H9 (cell line): ENCODE measurements at regions not wholly inside any gene's neighbourhood (a gene's known extent, or its start where the extent isn't known, plus 50 kb on each side); places are given as distances from the start of the nearest gene placed in this dataset.

Source experiments
- DNase-seq: peaks from one replicate; pipeline ENCODE4 v3.0.0-alpha.2; 2017
- H2AFZ ChIP-seq: one replicate; pipeline ENCODE4 v1.6.1; 2013; ENCODE audit warnings: mild to moderate bottlenecking, low read length, control low read depth, moderate library complexity
- H2AK5ac ChIP-seq: 2 replicates; pipeline ENCODE4 v1.6.1; 2013; ENCODE audit warnings: low read length, control low read depth, mixed read lengths; ENCODE audit not compliant: insufficient read length
- H2BK120ac ChIP-seq: one replicate; pipeline ENCODE4 v1.6.1; 2013; ENCODE audit warnings: low read depth, mild to moderate bottlenecking, low read length, control low read depth, inconsistent platforms; ENCODE audit not compliant: poor library complexity, severe bottlenecking
- H2BK12ac ChIP-seq: 2 replicates; pipeline ENCODE4 v1.6.1; 2013; ENCODE audit warnings: low read length, control low read depth, mixed read lengths, low read depth; ENCODE audit not compliant: insufficient read length
- H2BK15ac ChIP-seq: 2 replicates; pipeline ENCODE4 v1.6.1; 2013; ENCODE audit warnings: low read depth, low read length, control low read depth
- H2BK20ac ChIP-seq: one replicate; pipeline ENCODE4 v1.6.1; 2013; ENCODE audit warnings: low read depth, mild to moderate bottlenecking, low read length, control low read depth, inconsistent platforms; ENCODE audit not compliant: poor library complexity, severe bottlenecking
- H2BK5ac ChIP-seq: 2 replicates; pipeline ENCODE4 v1.6.1; 2013; ENCODE audit warnings: low read length, control low read depth, mixed read lengths; ENCODE audit not compliant: insufficient read length
- H3K14ac ChIP-seq: 2 replicates; pipeline ENCODE4 v1.6.1; 2013; ENCODE audit warnings: low read length, control low read depth; ENCODE audit not compliant: insufficient read depth
- H3K18ac ChIP-seq: 2 replicates; pipeline ENCODE4 v1.6.1; 2013; ENCODE audit warnings: low read depth, mild to moderate bottlenecking, mixed read lengths, low read length, control low read depth; ENCODE audit not compliant: insufficient read length
- H3K23ac ChIP-seq: 2 replicates; pipeline ENCODE4 v1.6.1; 2013; ENCODE audit warnings: low read length, control low read depth, mixed read lengths, low read depth; ENCODE audit not compliant: insufficient read length
- H3K23me2 ChIP-seq: 2 replicates; pipeline ENCODE4 v1.6.1; 2013; ENCODE audit warnings: low read depth, mild to moderate bottlenecking, mixed read lengths, low read length, control low read depth; ENCODE audit not compliant: insufficient read length, poor library complexity, severe bottlenecking
- H3K27ac ChIP-seq: 2 replicates; pipeline ENCODE4 v1.5.1; 2013; ENCODE audit warnings: low read length, control low read depth, mixed read lengths, low read depth; ENCODE audit not compliant: insufficient read length
- H3K27me3 ChIP-seq: 2 replicates; pipeline ENCODE4 v1.6.1; 2013; ENCODE audit warnings: low read length, control low read depth, inconsistent platforms; ENCODE audit not compliant: insufficient read depth
- H3K4ac ChIP-seq: 2 replicates; pipeline ENCODE4 v1.6.1; 2013; ENCODE audit warnings: low read depth, mild to moderate bottlenecking, control low read depth, inconsistent platforms, low read length, moderate library complexity
- H3K4me1 ChIP-seq: 2 replicates; pipeline ENCODE4 v1.6.1; 2013; ENCODE audit warnings: low read length, control low read depth, inconsistent platforms; ENCODE audit not compliant: insufficient read depth
- H3K4me2 ChIP-seq: 2 replicates; pipeline ENCODE4 v1.6.1; 2013; ENCODE audit warnings: low read length, control low read depth, mixed read lengths; ENCODE audit not compliant: insufficient read length, insufficient read depth
- H3K56ac ChIP-seq: 2 replicates; pipeline ENCODE4 v1.6.1; 2013; ENCODE audit warnings: low read depth, mild to moderate bottlenecking, mixed read lengths, low read length, control low read depth; ENCODE audit not compliant: insufficient read length
- H3K79me1 ChIP-seq: 2 replicates; pipeline ENCODE4 v1.6.1; 2013; ENCODE audit warnings: low read depth, mild to moderate bottlenecking, moderate library complexity, low read length, control low read depth, inconsistent platforms; ENCODE audit not compliant: insufficient read depth, poor library complexity, severe bottlenecking
- H3K79me2 ChIP-seq: 2 replicates; pipeline ENCODE4 v1.6.1; 2013; ENCODE audit warnings: low read length, control low read depth, inconsistent platforms; ENCODE audit not compliant: insufficient read depth
- H3K9ac ChIP-seq: 2 replicates; pipeline ENCODE4 v1.6.1; 2013; ENCODE audit warnings: low read length, control low read depth, mixed read lengths; ENCODE audit not compliant: insufficient read length; ENCODE audit errors: extremely low read depth
- H3K9me3 ChIP-seq: one replicate; pipeline ENCODE4 v1.6.1; 2013; ENCODE audit warnings: low read depth, low read length, inconsistent platforms; ENCODE audit not compliant: control insufficient read depth
- H3T11ph ChIP-seq: one replicate; pipeline ENCODE4 v1.6.1; 2013; ENCODE audit warnings: mild to moderate bottlenecking, low read length, control low read depth, inconsistent platforms
- H4K20me1 ChIP-seq: one replicate; pipeline ENCODE4 v1.6.1; 2013; ENCODE audit not compliant: control insufficient read depth, insufficient read length, insufficient read depth
- H4K5ac ChIP-seq: 2 replicates; pipeline ENCODE4 v1.6.1; 2013; ENCODE audit warnings: low read depth, mild to moderate bottlenecking, mixed read lengths, low read length, control low read depth; ENCODE audit not compliant: insufficient read length
- H4K8ac ChIP-seq: replicated peaks from 2 replicates; pipeline ENCODE4 v1.6.1; 2013; ENCODE audit warnings: low read length, control low read depth, mixed read lengths, low read depth; ENCODE audit not compliant: insufficient read length
- H4K91ac ChIP-seq: 2 replicates; pipeline ENCODE4 v1.6.1; 2013; ENCODE audit warnings: low read depth, mild to moderate bottlenecking, moderate library complexity, mixed read lengths, low read length, control low read depth; ENCODE audit not compliant: insufficient read length
- H3K27ac Mint-ChIP-seq, 3 experiments: 2 replicates in 2 of 3; 3 replicates in 1 of 3; pipeline ENCODE4 v1.8.0; 2020 to 2021; ENCODE audit warnings: mixed read lengths in 3 of 3, mild to moderate bottlenecking in 1 of 3, moderate library complexity in 1 of 3
- H3K27me3 Mint-ChIP-seq: 2 replicates; pipeline ENCODE4 v1.8.0; 2021; ENCODE audit warnings: low read depth, mild to moderate bottlenecking, moderate library complexity, mixed read lengths
- H3K36me3 Mint-ChIP-seq, 3 experiments: 2 replicates in 2 of 3; 3 replicates in 1 of 3; pipeline ENCODE4 v1.8.0; 2020 to 2021; ENCODE audit warnings: low read depth in 3 of 3, mixed read lengths in 3 of 3; ENCODE audit not compliant: insufficient read depth in 1 of 3
- H3K4me1 Mint-ChIP-seq, 2 experiments: 2 replicates each; pipeline ENCODE4 v1.8.0; 2020; ENCODE audit warnings: mixed read lengths in 2 of 2
- H3K4me3 Mint-ChIP-seq, 2 experiments: 2 replicates in 1 of 2; 3 replicates in 1 of 2; pipeline ENCODE4 v1.8.0; 2020 to 2021; ENCODE audit warnings: mild to moderate bottlenecking in 2 of 2, mixed read lengths in 2 of 2, moderate library complexity in 1 of 2
- H3K9me3 Mint-ChIP-seq, 2 experiments: 2 replicates in 1 of 2; 3 replicates in 1 of 2; pipeline ENCODE4 v1.8.0; 2020; ENCODE audit warnings: mild to moderate bottlenecking in 2 of 2, mixed read lengths in 2 of 2, moderate library complexity in 1 of 2
- CTCF ChIP-seq: fragments of 200-600 bp; sonication (generic); conservative IDR thresholded peaks from 3 replicates; pipeline ENCODE4 v1.8.0; 2021; ENCODE audit warnings: antibody characterized with exemption, mild to moderate bottlenecking
- WGBS: extraction: QIAGEN DNeasy Blood & Tissue Kit; methylation state at CpG from one replicate; pipeline ENCODE4 v1.1.7; 2013; ENCODE audit warnings: missing lambda C conversion rate, low lambda C conversion rate, mixed read lengths; ENCODE audit not compliant: insufficient read length; ENCODE audit errors: extremely low coverage; 5-methylcytosine and 5-hydroxymethylcytosine counted together

GRCh38 chr1:181160322-181160721, 71.8 kb downstream of the IER5 start:
- Mint-ChIP-seq H3K9me3 (peaks cover 14 to 21% of the 10 kb centered on the region in 2 experiments), H3K4me1 (peaks cover 3 to 10% of the 10 kb centered on the region in 2 experiments; a peak in 2 of 4 replicates), H3K36me3 (peaks cover 0 to 10% (median 3%) of the 10 kb centered on the region in 3 experiments; a peak in 1 of 7 replicates), H3K4me3 (no peak overlapping the region), H3K27me3 (peaks cover 10% of the 10 kb centered on the region), H3K27ac (no peak overlapping the region)
- Histone ChIP-seq H3K9me3 (no peaks in the 10 kb centered on the region), H3K4me1 (no peaks in the 10 kb centered on the region), H3K23me2 (no peaks in the 10 kb centered on the region), H2BK5ac (no peak overlapping the region), H4K20me1 (no peaks in the 10 kb centered on the region), H3K79me2 (no peaks in the 10 kb centered on the region), H2AFZ (no peak overlapping the region), H3K9ac (no peak overlapping the region), H3K18ac (no peak overlapping the region), H3K14ac (no peak overlapping the region), H3K23ac (no peak overlapping the region), H4K8ac (no peak overlapping the region), H2BK120ac (no peak overlapping the region), H2AK5ac (no peak overlapping the region), H3K56ac (no peak overlapping the region), H4K5ac (no peak overlapping the region), H3K4ac (no peak overlapping the region), H3K79me1 (no peaks in the 10 kb centered on the region), H3T11ph (no peak overlapping the region), H3K27me3 (no peaks in the 10 kb centered on the region), H4K91ac (no peak overlapping the region), H3K27ac (no peak overlapping the region), H2BK15ac (no peak overlapping the region), H2BK12ac (no peak overlapping the region), H2BK20ac (no peak overlapping the region), H3K4me2 (no peak overlapping the region)
- no peak for TF ChIP-seq CTCF
- no peak for DNase-seq
- no CpG with 5 or more reads among the region's 3 CpGs for WGBS
